PC-3 (cell line): ENCODE measurements at regions not wholly inside any gene's neighbourhood (a gene's known extent, or its start where the extent isn't known, plus 50 kb on each side); places are given as distances from the start of the nearest gene placed in this dataset.

Source experiments
- ATAC-seq: fragments of 200-7000 bp; cut with Tn5 transposase; 2 replicates; pipeline ENCODE4 v1.9.1; 2020; ENCODE audit warnings: mild to moderate bottlenecking, moderate library complexity
- BruUV-seq: library from RNA; stranded (reverse); fragments of 400-500 nt; replicated peaks from 2 replicates; lab custom pipeline; 2021; lab: Mats Ljungman, UMichigan
- CTCF ChIA-PET: fragments of 300-600 bp; sonication (Branson Sonifier 250); formaldehyde crosslinking; loops from one replicate; lab custom pipeline; 2022; ENCODE audit warnings: antibody characterized with exemption; lab: Charles Lee
- POLR2A ChIA-PET: fragments of 300-600 bp; sonication (Branson Sonifier 250); formaldehyde crosslinking; loops from one replicate; lab custom pipeline; 2022; ENCODE audit warnings: antibody characterized with exemption; ENCODE audit not compliant: unreplicated experiment; lab: Charles Lee
- DNase-seq: peaks from one replicate; pipeline ENCODE4 v3.0.0-alpha.2; 2015
- H2AFZ ChIP-seq: fragments of 300-600 bp; sonication (generic); 2 replicates; pipeline ENCODE4 v1.6.0; 2016; ENCODE audit warnings: antibody characterized with exemption, low read length
- H3F3A ChIP-seq: fragments of 300-600 bp; sonication (generic); one replicate; pipeline ENCODE4 v1.6.0; 2017; ENCODE audit warnings: antibody characterized with exemption, low read length, control low read depth, mild to moderate bottlenecking; ENCODE audit not compliant: unreplicated experiment
- H3K27ac ChIP-seq: fragments of 300-600 bp; sonication (generic); 2 replicates; pipeline ENCODE4 v1.5.1; 2016; ENCODE audit warnings: mild to moderate bottlenecking, low read length
- H3K27me3 ChIP-seq: fragments of 300-600 bp; sonication (generic); 2 replicates; pipeline ENCODE4 v1.6.1; 2016; ENCODE audit warnings: low read length, mixed read lengths
- H3K36me3 ChIP-seq: fragments of 300-600 bp; sonication (generic); 2 replicates; pipeline ENCODE4 v1.6.1; 2016; ENCODE audit warnings: low read depth, mixed run types, low read length, mixed read lengths
- H3K4me1 ChIP-seq: fragments of 300-600 bp; sonication (generic); 2 replicates; pipeline ENCODE4 v1.5.1; 2016; ENCODE audit warnings: low read length; ENCODE audit not compliant: insufficient read depth
- H3K4me2 ChIP-seq: fragments of 300-600 bp; sonication (generic); 2 replicates; pipeline ENCODE4 v1.6.0; 2016; ENCODE audit warnings: low read length
- H3K4me3 ChIP-seq: fragments of 300-600 bp; sonication (generic); 2 replicates; pipeline ENCODE4 v1.5.1; 2016; ENCODE audit warnings: mild to moderate bottlenecking, low read length, mixed read lengths
- H3K79me2 ChIP-seq: fragments of 300-600 bp; sonication (generic); 2 replicates; pipeline ENCODE4 v1.6.1; 2017; ENCODE audit warnings: low read length, mixed read lengths
- H3K9ac ChIP-seq: fragments of 300-600 bp; sonication (generic); 2 replicates; pipeline ENCODE4 v1.6.0; 2016; ENCODE audit warnings: mild to moderate bottlenecking, low read length
- H3K9me2 ChIP-seq: fragments of 300-600 bp; sonication (generic); replicated peaks from 2 replicates; pipeline ENCODE4 v1.6.1; 2016; ENCODE audit warnings: mixed run types, low read length, mixed read lengths
- H3K9me3 ChIP-seq: fragments of 300-600 bp; sonication (generic); 2 replicates; pipeline ENCODE4 v1.6.1; 2016; ENCODE audit warnings: low read length, mixed read lengths
- H4K20me1 ChIP-seq: fragments of 300-600 bp; sonication (generic); 2 replicates; pipeline ENCODE4 v1.6.1; 2016; ENCODE audit warnings: low read length, mixed read lengths
- CTCF ChIP-seq: fragments of 300-600 bp; sonication (generic); conservative IDR thresholded peaks from 2 replicates; pipeline ENCODE4 v1.5.1; 2017; ENCODE audit warnings: antibody characterized with exemption, low read depth, mild to moderate bottlenecking, low read length
- EZH2 ChIP-seq: fragments of 300-600 bp; sonication (generic); IDR thresholded peaks from one replicate; pipeline ENCODE4 v1.6.1; 2017; ENCODE audit warnings: antibody characterized with exemption, mild to moderate bottlenecking, low read length; ENCODE audit not compliant: unreplicated experiment
- EZH2phosphoT487 ChIP-seq: fragments of 300-600 bp; sonication (generic); IDR thresholded peaks from 2 replicates; pipeline ENCODE4 v1.6.1; 2018; ENCODE audit warnings: mild to moderate bottlenecking, antibody characterized with exemption, low read length, borderline replicate concordance
- intact Hi-C: fragments of 100-400 bp; cut with micrococcal nuclease; formaldehyde crosslinking; loops from 2 replicates; pipeline ENCODE4 v1.9.0; 2023

- no peaks in the 10 kb centered on the region for H3K9me2 ChIP-seq
- no peaks in the 10 kb centered on the region for H3K9me3 ChIP-seq
- intact Hi-C loops, result no loop called here
- ATAC-seq (no peak), DNase-seq (no peak)
- TF ChIP-seq CTCF (no peak), EZH2phosphoT487 (no peak), EZH2 (no peak)
- H3K4me1 ChIP-seq, result no peaks in the 10 kb centered on the region
- no peak overlapping the region for H3K27ac ChIP-seq
- H3F3A ChIP-seq, result no peaks in the 10 kb centered on the region
- no peaks in the 10 kb centered on the region for H3K36me3 ChIP-seq
- no peaks in the 10 kb centered on the region for H3K79me2 ChIP-seq
- H3K4me2 ChIP-seq, result no peak overlapping the region
- ChIA-PET CTCF (no interaction called here), POLR2A (no interaction called here)
- BruUV-seq, result no TSS peak
- no peak overlapping the region for H3K4me3 ChIP-seq
- no peak overlapping the region for H3K9ac ChIP-seq
- H3K27me3 ChIP-seq, result no peaks in the 10 kb centered on the region; the same call in 1 of the 2 replicates
- H4K20me1 ChIP-seq, result no peaks in the 10 kb centered on the region
- H2AFZ ChIP-seq, result no peak overlapping the region
Observed at GRCh38 chr4:56093576-56093975, 144.8 kb downstream of the CEP135 start.

GRCh38 chr4:56092540-56092939 is 143.8 kb downstream of the CEP135 start:
- H3F3A ChIP-seq, result no peaks in the 10 kb centered on the region
- H3K4me1 ChIP-seq, result no peaks in the 10 kb centered on the region
- H3K4me2 ChIP-seq, result no peak overlapping the region
- no peak for ATAC-seq
- no peak overlapping the region for H3K9ac ChIP-seq
- no peaks in the 10 kb centered on the region for H4K20me1 ChIP-seq
- no peak overlapping the region for H2AFZ ChIP-seq
- no peak overlapping the region for H3K4me3 ChIP-seq
- H3K27me3 ChIP-seq, result peaks cover under 1% of the 10 kb centered on the region; the same call in 1 of the 2 replicates
- no TSS peak for BruUV-seq
- no peaks in the 10 kb centered on the region for H3K79me2 ChIP-seq
- DNase-seq, result no peak
- CTCF ChIA-PET, result no interaction called here
- no peaks in the 10 kb centered on the region for H3K9me2 ChIP-seq
- intact Hi-C loops, result no loop called here
- no peak overlapping the region for H3K27ac ChIP-seq
- TF ChIP-seq EZH2phosphoT487 (no peak), CTCF (no peak), EZH2 (no peak)
- H3K9me3 ChIP-seq, result no peaks in the 10 kb centered on the region
- no peaks in the 10 kb centered on the region for H3K36me3 ChIP-seq
- POLR2A ChIA-PET, result no interaction called here

- no peaks in the 10 kb centered on the region for H3K9me2 ChIP-seq
- ATAC-seq (no peak), DNase-seq (no peak)
- no peaks in the 10 kb centered on the region for H3F3A ChIP-seq
- H3K9me3 ChIP-seq, result no peaks in the 10 kb centered on the region
- ChIA-PET POLR2A (no interaction called here), CTCF (no interaction called here)
- no peak overlapping the region for H3K9ac ChIP-seq
- H3K4me1 ChIP-seq, result no peaks in the 10 kb centered on the region
- BruUV-seq, result no TSS peak
- intact Hi-C loops, result no loop called here
- no peak overlapping the region for H3K4me3 ChIP-seq
- H4K20me1 ChIP-seq, result no peaks in the 10 kb centered on the region
- H3K27ac ChIP-seq, result no peak overlapping the region
- TF ChIP-seq EZH2phosphoT487, result no peak
- no peak for TF ChIP-seq EZH2
- TF ChIP-seq CTCF, result no peak
- H3K4me2 ChIP-seq, result no peak overlapping the region
- peaks cover 7% of the 10 kb centered on the region; the same call in 1 of the 2 replicates for H3K27me3 ChIP-seq
- H3K79me2 ChIP-seq, result no peaks in the 10 kb centered on the region
- H2AFZ ChIP-seq, result no peak overlapping the region
- H3K36me3 ChIP-seq, result no peaks in the 10 kb centered on the region
Observed at GRCh38 chr4:56086561-56086960, 137.8 kb downstream of the CEP135 start.
